SK-N-DZ (cell line): ENCODE measurements at regions not wholly inside any gene's neighbourhood (a gene's known extent, or its start where the extent isn't known, plus 50 kb on each side); places are given as distances from the start of the nearest gene placed in this dataset.

Experiments used
- DNase-seq: peaks from one replicate; pipeline ENCODE4 v3.0.0-alpha.2; 2015; ENCODE audit warnings: low spot score

- DNase-seq: no peak
Measured at GRCh38 chr2:118738524-118739308, 108.7 kb downstream of the EN1 start.

GRCh38 chr2:118738106-118738505 is 109.3 kb downstream of the EN1 start:
- no peak for DNase-seq

GRCh38 chr2:118737684-118738083 is 109.8 kb downstream of the EN1 start:
- no peak for DNase-seq

GRCh38 chr2:118732432-118732831 is 115.0 kb downstream of the EN1 start:
- no peak for DNase-seq

GRCh38 chr2:118731413-118731812 is 116.0 kb downstream of the EN1 start:
- no peak for DNase-seq

GRCh38 chr2:118730405-118730804 is 117.0 kb downstream of the EN1 start:
- DNase-seq: no peak

- no peak for DNase-seq
Measured at GRCh38 chr2:118729760-118730159, 117.7 kb downstream of the EN1 start.

- DNase-seq: no peak
Measured at GRCh38 chr2:118728984-118729383, 118.5 kb downstream of the EN1 start.

- DNase-seq: no peak
Measured at GRCh38 chr2:118726821-118727220, 120.6 kb downstream of the EN1 start.

GRCh38 chr2:118723394-118723793 is 124.1 kb downstream of the EN1 start:
- no peak for DNase-seq

GRCh38 chr2:118722976-118723375 is 124.5 kb downstream of the EN1 start:
- DNase-seq: no peak

- DNase-seq: no peak
Measured at GRCh38 chr2:118721817-118722551, 125.5 kb downstream of the EN1 start.

GRCh38 chr2:118720866-118721265 is 126.6 kb downstream of the EN1 start:
- no peak for DNase-seq

GRCh38 chr2:118718921-118719320 is 128.5 kb downstream of the EN1 start:
- DNase-seq: no peak

GRCh38 chr2:118716102-118716501 is 131.3 kb downstream of the EN1 start:
- DNase-seq: no peak

- DNase-seq: no peak
Measured at GRCh38 chr2:118714118-118714517, 133.3 kb downstream of the EN1 start.

GRCh38 chr2:118711603-118712002 is 135.8 kb downstream of the EN1 start:
- DNase-seq: no peak

GRCh38 chr2:118710481-118710880 is 137.0 kb downstream of the EN1 start:
- DNase-seq: no peak

- DNase-seq: no peak
Measured at GRCh38 chr2:118709786-118710185, 137.7 kb downstream of the EN1 start.

- no peak for DNase-seq
Measured at GRCh38 chr2:118706844-118707243, 140.6 kb downstream of the EN1 start.

GRCh38 chr2:118706371-118706770 is 141.1 kb downstream of the EN1 start:
- DNase-seq: no peak

GRCh38 chr2:118705032-118705431 is 142.4 kb downstream of the EN1 start:
- no peak for DNase-seq
